ENCODE measurements at regions not wholly inside any gene's neighbourhood (a gene's known extent, or its start where the extent isn't known, plus 50 kb on each side); places are given as distances from the start of the nearest gene placed in this dataset.

GRCh38 chr5:92884469-92884868 is 696.5 kb downstream of the NR2F1-AS1 start:
- ChIA-PET POLR2A (no interaction called here), CTCF (no interaction called here)
- DNase-seq (ENCODE audit: extremely low spot score) = no peak
- TF ChIP-seq CTCF (IDR thresholded peaks at IDR 0.05; ENCODE audit: control extremely low read depth, extremely low read depth, low read depth, missing control alignments) = no peak

GRCh38 chr5:92879806-92880543 is 701.0 kb downstream of the NR2F1-AS1 start:
- POLR2A ChIA-PET = no interaction called here
- no peak for TF ChIP-seq CTCF (IDR thresholded peaks at IDR 0.05; ENCODE audit: control extremely low read depth, extremely low read depth, low read depth, missing control alignments)
- DNase-seq (ENCODE audit: extremely low spot score) = no peak
- CTCF ChIA-PET = interaction anchor here (1.3 kb wide), 1 partner anchor 11 kb away, joined by 3 read pairs; no protein-coding TSS in a partner anchor

DNA sequence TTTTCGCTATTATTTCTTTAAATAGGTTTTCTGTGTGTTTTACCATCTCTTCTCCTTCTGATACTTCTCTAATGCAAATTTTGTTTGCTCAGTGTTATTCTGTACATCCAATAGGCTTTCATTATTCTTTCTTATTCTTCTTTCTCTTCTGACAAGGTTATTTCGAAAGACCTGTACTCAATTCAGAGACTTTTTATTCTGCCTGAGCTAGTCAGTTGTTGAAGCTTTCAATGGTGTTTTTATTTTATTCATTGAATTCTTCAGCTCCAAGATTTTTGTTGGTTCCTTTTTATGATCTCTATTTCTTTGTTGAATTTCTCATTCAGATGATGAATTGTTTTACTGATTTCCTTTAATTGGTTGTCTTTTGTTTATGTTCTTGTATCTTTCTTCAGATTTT is 706.2 kb downstream of the NR2F1-AS1 start:
- no peak for DNase-seq (ENCODE audit: extremely low spot score)
- no peak for TF ChIP-seq CTCF (IDR thresholded peaks at IDR 0.05; ENCODE audit: control extremely low read depth, extremely low read depth, low read depth, missing control alignments)
- CTCF ChIA-PET = interaction anchor here (1.4 kb wide), 1 partner anchor 13 kb away, joined by 4 read pairs; no protein-coding TSS in a partner anchor
- POLR2A ChIA-PET = no interaction called here

DNA sequence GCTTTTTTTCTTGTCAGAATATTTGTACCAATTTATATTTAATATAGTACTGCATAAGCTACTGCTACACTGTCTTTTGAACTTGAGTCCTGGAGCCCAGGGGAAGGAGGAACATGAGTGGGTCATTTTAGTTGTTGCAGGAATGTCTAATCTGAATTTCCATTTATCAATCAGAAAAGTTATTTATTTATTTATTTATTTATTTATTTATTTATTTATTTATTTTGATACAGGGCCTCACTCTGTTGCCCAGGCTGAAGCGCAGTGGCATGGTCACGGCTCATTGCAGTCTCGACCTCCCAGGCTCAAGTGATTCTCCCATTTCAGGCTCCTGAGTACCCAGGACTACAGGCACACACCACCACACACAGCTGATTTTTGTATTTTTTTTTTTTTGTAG is 712.6 kb downstream of the NR2F1-AS1 start:
- no peak for DNase-seq (ENCODE audit: extremely low spot score)
- CTCF ChIA-PET = no interaction called here
- no peak for TF ChIP-seq CTCF (IDR thresholded peaks at IDR 0.05; ENCODE audit: control extremely low read depth, extremely low read depth, low read depth, missing control alignments)
- POLR2A ChIA-PET = no interaction called here

- no peak for TF ChIP-seq CTCF (IDR thresholded peaks at IDR 0.05; ENCODE audit: control extremely low read depth, extremely low read depth, low read depth, missing control alignments)
- POLR2A ChIA-PET = no interaction called here
- CTCF ChIA-PET = no interaction called here
- DNase-seq (ENCODE audit: extremely low spot score) = no peak
These were observed 716.4 kb downstream of the NR2F1-AS1 start for GRCh38 chr5:92864591-92864990.

DNA sequence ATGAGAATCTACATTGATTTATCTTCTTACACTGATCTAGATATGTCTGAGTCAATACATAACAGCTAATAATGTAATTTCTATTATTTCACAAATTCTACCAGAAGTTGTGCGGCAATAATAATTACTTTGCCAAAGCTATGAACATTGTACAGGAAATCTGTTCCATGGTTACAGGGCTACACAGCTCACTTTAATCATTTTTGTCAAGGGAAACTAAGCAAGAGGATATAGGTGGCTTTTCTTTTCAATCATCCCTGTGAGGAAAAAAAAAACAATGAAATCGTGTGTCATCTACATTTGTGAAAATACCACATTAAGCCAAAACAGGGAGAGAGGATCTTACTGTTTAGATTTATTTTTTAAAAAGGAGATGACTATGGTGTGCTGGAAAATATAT is 717.4 kb downstream of the NR2F1-AS1 start:
- DNase-seq (ENCODE audit: extremely low spot score) = no peak
- CTCF ChIA-PET = no interaction called here
- TF ChIP-seq CTCF (IDR thresholded peaks at IDR 0.05; ENCODE audit: control extremely low read depth, extremely low read depth, low read depth, missing control alignments) = no peak
- POLR2A ChIA-PET = no interaction called here

Data from GM10248 (cell line).